KBM-7 (cell line): ENCODE measurements at regions not wholly inside any gene's neighbourhood (a gene's known extent, or its start where the extent isn't known, plus 50 kb on each side); places are given as distances from the start of the nearest gene placed in this dataset.
"Not testable (repeated sequence)": the region's sequence is repeated elsewhere in the genome, so short reads cannot be mapped to it uniquely, and the experiment has no call there.

Source experiments
- DNase-seq: peaks from one replicate; pipeline ENCODE4 v3.0.0-alpha.2; 2015
- in situ Hi-C: fragments of 300-500 bp; cut with MboI; formaldehyde crosslinking; loops from 2 replicates; pipeline ENCODE4 v1.14.3; 2020; ENCODE audit warnings: low sequenced_read_pairs, low pct_unique_long_range_greater_than_20kb, mixed read lengths

- no peak for DNase-seq
- in situ Hi-C loops = no loop called here
Observed at GRCh38 chr9:87181670-87182069, 234.4 kb upstream of the GAS1 start.

GRCh38 chr9:87184956-87185642 lies 237.8 kb upstream of the GAS1 start:
- in situ Hi-C loops = no loop called here
- no peak for DNase-seq

GRCh38 chr9:87187656-87188055 lies 240.3 kb upstream of the GAS1 start:
- in situ Hi-C loops = no loop called here
- no peak for DNase-seq

DNA sequence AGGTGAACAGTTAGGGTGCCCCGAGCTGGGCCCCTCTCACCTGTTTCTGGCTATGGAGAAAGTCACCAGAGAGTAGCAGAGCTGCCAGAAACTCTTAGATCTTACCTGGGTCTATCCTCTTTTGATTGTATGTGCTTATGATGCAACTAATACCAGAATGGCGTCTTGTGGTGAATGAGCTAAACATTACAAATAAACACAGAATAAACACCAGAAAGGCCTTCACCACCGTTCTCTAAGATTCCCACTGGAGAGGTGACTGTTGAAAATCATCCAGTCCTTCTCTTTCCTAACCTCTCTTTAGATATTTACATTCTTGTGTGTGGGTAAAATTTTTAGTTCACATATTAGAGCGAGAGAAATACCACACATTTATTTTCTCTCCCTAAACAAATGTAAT lies 241.7 kb upstream of the GAS1 start:
- in situ Hi-C loops = no loop called here
- DNase-seq = no peak

GRCh38 chr9:87193151-87193550 lies 245.8 kb upstream of the GAS1 start:
- DNase-seq = no peak
- in situ Hi-C loops = no loop called here

- in situ Hi-C loops = no loop called here
- no peak for DNase-seq
Observed at GRCh38 chr9:87193925-87194868, 246.9 kb upstream of the GAS1 start.

GRCh38 chr9:87195306-87195705 lies 248.0 kb upstream of the GAS1 start:
- in situ Hi-C loops = no loop called here
- no peak for DNase-seq

- no peak for DNase-seq
- in situ Hi-C loops = no loop called here
Observed at GRCh38 chr9:87197349-87198130, 250.2 kb upstream of the GAS1 start.

- in situ Hi-C loops = no loop called here
- DNase-seq = no peak
Observed at GRCh38 chr9:87198716-87199115, 251.4 kb upstream of the GAS1 start.

DNA sequence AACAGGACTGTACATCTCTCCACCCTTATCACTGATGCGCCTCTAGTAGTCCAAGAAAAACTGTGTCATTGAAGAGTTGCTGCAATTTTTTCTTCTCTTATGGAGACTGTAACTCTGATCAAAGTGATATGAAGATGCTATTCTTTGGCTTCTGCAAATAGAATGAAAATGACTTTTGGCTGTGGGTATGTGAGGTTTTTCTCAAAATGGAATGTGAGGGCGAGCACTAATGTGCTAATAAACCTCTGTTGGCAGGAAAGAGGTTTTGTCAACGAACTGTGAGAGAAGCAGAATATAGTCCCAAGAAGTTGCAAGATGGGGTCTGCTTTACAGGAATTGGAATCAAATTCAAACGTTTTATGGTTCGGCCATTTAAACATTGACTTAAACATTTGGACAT lies 252.0 kb upstream of the GAS1 start:
- in situ Hi-C loops = no loop called here
- DNase-seq = no peak

DNA sequence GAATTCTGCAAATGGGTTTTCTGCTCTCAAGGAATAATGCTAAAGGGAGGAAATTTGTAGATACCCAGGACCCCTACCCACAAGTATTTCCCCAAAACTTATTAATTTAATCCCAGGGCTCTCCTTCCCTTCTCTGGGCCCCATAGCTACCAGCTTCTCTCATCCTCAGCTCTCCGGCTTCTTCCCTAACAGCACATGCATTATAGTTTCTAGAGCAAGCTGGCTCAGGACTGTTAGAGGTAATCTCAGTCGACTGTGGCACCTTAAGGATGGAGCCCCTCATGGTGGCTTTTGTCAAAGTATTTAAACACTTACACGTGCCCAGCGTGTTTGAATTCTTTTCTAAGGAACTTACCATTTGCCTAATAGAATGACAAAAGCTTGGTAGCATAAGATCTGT lies 252.5 kb upstream of the GAS1 start:
- DNase-seq = no peak
- in situ Hi-C loops = no loop called here

- in situ Hi-C loops = no loop called here
- DNase-seq = no peak
Observed at GRCh38 chr9:87201351-87201751, 254.0 kb upstream of the GAS1 start.

DNA sequence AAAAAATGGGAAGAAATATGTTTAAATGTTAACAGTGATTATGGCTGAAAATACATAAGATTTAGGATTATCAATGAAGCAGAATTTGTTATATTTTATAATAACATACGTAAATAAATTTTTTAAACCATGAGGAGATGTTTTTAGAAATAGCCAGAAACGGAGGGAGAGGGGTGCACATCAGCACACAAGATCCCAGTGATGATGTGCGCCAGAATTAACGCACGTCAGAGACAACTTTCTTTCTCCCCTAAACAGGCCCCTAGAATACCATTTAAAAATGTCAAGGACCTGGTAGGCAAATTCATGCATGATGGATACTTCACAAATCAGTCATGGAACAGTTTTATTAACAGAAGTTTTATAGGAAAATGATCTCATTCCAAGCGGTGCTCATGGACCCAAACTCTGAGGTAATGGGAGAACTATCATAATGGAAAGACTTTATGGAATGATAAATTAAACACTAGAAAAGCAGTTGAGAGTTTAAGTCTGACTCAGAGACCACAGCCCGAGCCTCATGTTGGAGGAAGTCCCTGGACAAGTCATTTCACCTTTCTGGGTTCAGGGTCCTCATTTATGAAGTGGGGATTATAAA lies 258.9 kb upstream of the GAS1 start:
- DNase-seq = no peak
- in situ Hi-C loops = no loop called here

DNA sequence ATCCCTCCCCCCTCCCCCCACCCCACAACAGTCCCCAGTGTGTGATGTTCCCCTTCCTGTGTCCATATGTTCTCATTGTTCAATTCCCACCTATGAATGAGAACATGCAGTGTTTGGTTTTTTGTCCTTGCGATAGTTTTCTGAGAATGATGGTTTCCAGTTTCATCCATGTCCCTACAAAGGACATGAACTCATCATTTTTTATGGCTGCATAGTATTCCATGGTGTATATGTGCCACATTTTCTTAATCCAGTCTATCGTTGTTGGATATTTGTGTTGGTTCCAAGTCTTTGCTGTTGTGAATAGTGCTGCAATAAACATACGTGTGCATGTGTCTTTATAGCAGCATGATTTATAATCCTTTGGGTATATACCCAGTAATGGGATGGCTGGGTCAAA lies 263.4 kb upstream of the GAS1 start:
- in situ Hi-C loops, DNase-seq: not testable (repeated sequence)

DNA sequence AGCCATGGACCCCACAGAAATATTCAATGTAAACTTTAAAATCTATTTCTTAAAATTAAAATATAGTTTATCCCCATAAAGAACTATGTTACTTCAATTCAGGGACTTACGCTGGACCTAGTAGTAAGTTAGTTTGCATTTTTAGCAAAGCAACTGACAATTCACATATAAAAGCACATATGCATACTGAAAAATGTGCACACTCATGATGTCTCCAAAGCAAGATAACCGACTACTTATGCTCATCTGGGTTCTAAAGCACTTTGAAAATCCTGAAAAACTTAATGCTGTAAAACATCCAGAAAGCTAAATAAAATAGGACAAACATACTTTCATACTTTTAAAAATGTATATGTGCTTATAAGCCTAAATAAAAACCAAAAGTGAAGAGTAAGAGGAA lies 264.4 kb upstream of the GAS1 start:
- DNase-seq = no peak
- in situ Hi-C loops = no loop called here

DNA sequence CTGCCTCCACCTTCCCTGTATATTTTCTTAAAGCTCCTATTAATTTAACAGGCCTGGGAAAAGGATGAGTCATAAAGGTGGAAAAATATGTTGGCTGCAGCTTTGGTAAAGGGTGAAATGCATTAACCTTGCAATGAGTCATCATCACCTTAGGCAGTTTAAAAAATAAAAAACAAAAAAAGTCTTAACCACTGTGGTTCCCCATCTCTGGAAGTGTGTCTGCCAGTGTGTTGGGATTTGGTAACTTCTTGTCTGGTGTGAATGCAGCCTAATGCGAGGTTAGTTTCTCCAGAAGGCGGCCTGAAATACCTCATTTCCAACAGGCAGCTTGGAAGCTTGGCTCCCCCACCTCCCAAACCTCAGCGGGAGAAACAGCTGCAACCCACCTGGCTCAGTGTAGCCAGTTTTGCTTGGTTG lies 265.3 kb upstream of the GAS1 start:
- DNase-seq = no peak
- in situ Hi-C loops = no loop called here

- DNase-seq = no peak
- in situ Hi-C loops = no loop called here
Observed at GRCh38 chr9:87213948-87214347, 266.6 kb upstream of the GAS1 start.

GRCh38 chr9:87214991-87215390 lies 267.7 kb upstream of the GAS1 start:
- in situ Hi-C loops = no loop called here
- DNase-seq = no peak

GRCh38 chr9:87216036-87216435 lies 268.7 kb upstream of the GAS1 start:
- in situ Hi-C loops = no loop called here
- DNase-seq = no peak
